HCT116 (cell line): ENCODE measurements at regions not wholly inside any gene's neighbourhood (a gene's known extent, or its start where the extent isn't known, plus 50 kb on each side); places are given as distances from the start of the nearest gene placed in this dataset.

Source experiments
- ATAC-seq: fragments of 200-7000 bp; cut with Tn5 transposase; 2 replicates; pipeline ENCODE4 v1.9.1; 2020; ENCODE audit warnings: mild to moderate bottlenecking, moderate library complexity
- BruUV-seq: library from RNA; stranded (reverse); fragments of 400-500 nt; replicated peaks from 2 replicates; lab custom pipeline; 2021; lab: Mats Ljungman, UMichigan
- CTCF ChIA-PET: fragments of 300-600 bp; sonication (Branson Sonifier 250); formaldehyde crosslinking; loops from one replicate; lab custom pipeline; 2021; ENCODE audit warnings: antibody characterized with exemption; lab: Charles Lee
- POLR2A ChIA-PET: fragments of 300-600, 350-600 bp; sonication (Branson Sonifier 250); formaldehyde crosslinking; loops from one replicate; lab custom pipeline; 2021; ENCODE audit warnings: antibody characterized with exemption; lab: Charles Lee
- RAD21 ChIA-PET, 2 experiments: fragments of 300-600 bp; sonication (Branson Sonifier 250); formaldehyde crosslinking; loops; one replicate each; lab custom pipeline; 2023; ENCODE audit warnings: low total read pairs in 2 of 2; ENCODE audit not compliant: uncharacterized antibody in 2 of 2, unreplicated experiment in 2 of 2, low non-redundant PET in 1 of 2; lab: Charles Lee
- DNase-seq: peaks from one replicate; pipeline ENCODE4 v3.0.0-alpha.2; 2010; ENCODE audit warnings: low read depth, low spot score
- H2AFZ ChIP-seq: fragments of 200-600 bp; shearing (Covaris generic), sonication (generic); 2 replicates; pipeline ENCODE4 v1.6.1; 2017; ENCODE audit warnings: low read depth, mixed run types, mixed read lengths, antibody characterized with exemption, low read length; ENCODE audit not compliant: poor library complexity, severe bottlenecking
- H3K27ac ChIP-seq: 2 replicates; pipeline ENCODE4 v1.5.1; 2012; ENCODE audit warnings: low read depth, low read length
- H3K27me3 ChIP-seq: fragments of 200-600 bp; sonication (generic); 2 replicates; pipeline ENCODE4 v1.6.1; 2016; ENCODE audit warnings: mixed run types, low read length, mixed read lengths; ENCODE audit not compliant: insufficient read depth
- H3K36me3 ChIP-seq, 2 experiments: fragments of 200-500 bp in 1 of 2; fragments of 200-600 bp in 1 of 2; sonication (Bioruptor generic) in 1 of 2; sonication (generic) in 1 of 2; 2 replicates each; pipeline versions ENCODE4 v1.5.1 to v1.6.1; 2014 to 2016; ENCODE audit warnings: low read length in 2 of 2, inconsistent platforms in 1 of 2, mixed read lengths in 1 of 2, mixed run types in 1 of 2; ENCODE audit not compliant: insufficient read depth in 2 of 2, control insufficient read depth in 1 of 2
- H3K4me1 ChIP-seq, 2 experiments: fragments of 200-600 bp in 1 of 2; sonication (generic) in 1 of 2; 2 replicates each; pipeline versions ENCODE4 v1.5.1 to v1.6.1; 2012 to 2017; ENCODE audit warnings: low read length in 2 of 2, inconsistent platforms in 1 of 2, mild to moderate bottlenecking in 1 of 2, mixed read lengths in 1 of 2, mixed run types in 1 of 2, moderate library complexity in 1 of 2; ENCODE audit not compliant: insufficient read depth in 2 of 2, control insufficient read depth in 1 of 2
- H3K4me2 ChIP-seq: fragments of 200-600 bp; sonication (generic); 2 replicates; pipeline ENCODE4 v1.6.1; 2017; ENCODE audit warnings: mixed run types, low read length, mixed read lengths
- H3K4me3 ChIP-seq, 2 experiments: fragments of 200-600 bp in 1 of 2; sonication (generic) in 1 of 2; replicated peaks in 1 of 2; 2 replicates each; pipeline ENCODE4 v1.5.1; 2011 to 2016; ENCODE audit warnings: low read length in 2 of 2, control low read depth in 1 of 2, low read depth in 1 of 2, mild to moderate bottlenecking in 1 of 2, mixed read lengths in 1 of 2, mixed run types in 1 of 2
- H3K79me2 ChIP-seq: fragments of 200-600 bp; sonication (generic); 2 replicates; pipeline ENCODE4 v1.6.1; 2017; ENCODE audit warnings: mild to moderate bottlenecking, mixed run types, low read length, moderate library complexity, mixed read lengths; ENCODE audit not compliant: insufficient read depth
- H3K9ac ChIP-seq: fragments of 200-600 bp; sonication (generic); 2 replicates; pipeline ENCODE4 v1.6.1; 2016; ENCODE audit warnings: low read length, mixed read lengths
- H3K9me2 ChIP-seq: fragments of 200-600 bp; sonication (generic), shearing (Covaris generic); 2 replicates; pipeline ENCODE4 v1.6.1; 2017; ENCODE audit warnings: mixed run types, mild to moderate bottlenecking, moderate library complexity; ENCODE audit not compliant: insufficient read depth
- H3K9me3 ChIP-seq, 2 experiments: fragments of 200-500 bp in 1 of 2; fragments of 200-600 bp in 1 of 2; sonication (Bioruptor generic) in 1 of 2; sonication (generic) in 1 of 2; 2 replicates each; pipeline ENCODE4 v1.6.1; 2014 to 2017; ENCODE audit warnings: low read length in 2 of 2, mixed read lengths in 2 of 2, inconsistent platforms in 1 of 2, low read depth in 1 of 2, mild to moderate bottlenecking in 1 of 2, mixed run types in 1 of 2, moderate library complexity in 1 of 2; ENCODE audit not compliant: control insufficient read depth in 1 of 2, insufficient read depth in 1 of 2
- H4K20me1 ChIP-seq: fragments of 200-600 bp; sonication (generic), shearing (Covaris generic); 2 replicates; pipeline ENCODE4 v1.6.1; 2017; ENCODE audit warnings: mixed run types, mild to moderate bottlenecking, moderate library complexity; ENCODE audit not compliant: insufficient read depth
- CBX3 ChIP-seq: IDR thresholded peaks from 2 replicates; pipeline ENCODE4 v1.6.1; 2012; ENCODE audit warnings: low read depth
- ELF1 ChIP-seq: IDR thresholded peaks from 2 replicates; pipeline ENCODE4 v1.6.1; 2012; ENCODE audit warnings: low read depth, borderline replicate concordance
- EZH2 ChIP-seq: fragments of 200-600 bp; sonication (generic); IDR thresholded peaks from 2 replicates; pipeline ENCODE4 v1.6.1; 2017; ENCODE audit warnings: antibody characterized with exemption, mixed run types
- EZH2phosphoT487 ChIP-seq: fragments of 200-600 bp; IDR thresholded peaks from 2 replicates; pipeline ENCODE4 v1.6.1; 2018; ENCODE audit warnings: antibody characterized with exemption, borderline replicate concordance
- FOSL1 ChIP-seq: IDR thresholded peaks from 2 replicates; pipeline ENCODE4 v1.6.1; 2012; ENCODE audit warnings: low read depth
- JUND ChIP-seq: IDR thresholded peaks from 2 replicates; pipeline ENCODE4 v1.6.1; 2012
- POLR2A ChIP-seq: IDR thresholded peaks from 2 replicates; pipeline ENCODE4 v1.7.0; 2011; ENCODE audit warnings: borderline replicate concordance; ENCODE audit not compliant: insufficient read depth, insufficient read length; ENCODE audit errors: extremely low read depth
- POLR2AphosphoS5 ChIP-seq: IDR thresholded peaks from 2 replicates; pipeline ENCODE4 v1.6.1; 2011; ENCODE audit warnings: mild to moderate bottlenecking, low read depth, low read length, moderate library complexity
- SIN3A ChIP-seq: IDR thresholded peaks from 2 replicates; pipeline ENCODE4 v1.6.1; 2012; ENCODE audit warnings: low read depth
- SRF ChIP-seq: IDR thresholded peaks from 2 replicates; pipeline ENCODE4 v1.6.1; 2012; ENCODE audit warnings: low read depth
- TCF7L2 ChIP-seq: IDR thresholded peaks from 2 replicates; pipeline ENCODE4 v1.7.0; 2011; ENCODE audit warnings: borderline replicate concordance, inconsistent platforms; ENCODE audit not compliant: insufficient read depth, insufficient read length; ENCODE audit errors: extremely low read depth
- ZFX ChIP-seq: fragments of 450-650 bp; IDR thresholded peaks from 2 replicates; pipeline ENCODE4 v1.6.1; 2017
- ZNF274 ChIP-seq: fragments of 200-500 bp; sonication (Bioruptor generic); IDR thresholded peaks from 2 replicates; pipeline ENCODE4 v1.6.1; 2014; ENCODE audit warnings: mild to moderate bottlenecking, low read depth, low read length, inconsistent platforms
- intact Hi-C: fragments of 100-400 bp; cut with micrococcal nuclease; formaldehyde crosslinking; loops from 2 replicates; pipeline ENCODE4 v1.10.0; 2022
- TF ChIP-seq, protein P1 (sequence below): IDR thresholded peaks from 2 replicates; pipeline ENCODE4 v1.6.1; 2012
- TF ChIP-seq, protein P2 (sequence below): IDR thresholded peaks from 2 replicates; pipeline ENCODE4 v1.6.1; 2012; ENCODE audit warnings: low read depth
- TF ChIP-seq, protein P3 (sequence below): IDR thresholded peaks from 2 replicates; pipeline ENCODE4 v1.6.1; 2011; ENCODE audit warnings: mild to moderate bottlenecking, low read length, moderate library complexity; ENCODE audit not compliant: insufficient replicate concordance; ENCODE audit errors: extremely low read depth
- TF ChIP-seq, protein P4 (sequence below): IDR thresholded peaks from 2 replicates; pipeline ENCODE4 v1.6.1; 2012
- TF ChIP-seq, protein P5 (sequence below), 3 experiments: fragments of 200-600 bp in 1 of 3; sonication (generic) in 1 of 3; IDR thresholded peaks in 2 of 3; conservative IDR thresholded peaks in 1 of 3; 2 replicates each; pipeline ENCODE4 v1.5.1; 2012 to 2017; ENCODE audit warnings: low read depth in 2 of 3, low read length in 2 of 3, antibody characterized with exemption in 1 of 3, borderline replicate concordance in 1 of 3, control low read depth in 1 of 3, mild to moderate bottlenecking in 1 of 3, mixed read lengths in 1 of 3, mixed run types in 1 of 3, moderate library complexity in 1 of 3; ENCODE audit not compliant: insufficient read depth in 1 of 3

DNA sequence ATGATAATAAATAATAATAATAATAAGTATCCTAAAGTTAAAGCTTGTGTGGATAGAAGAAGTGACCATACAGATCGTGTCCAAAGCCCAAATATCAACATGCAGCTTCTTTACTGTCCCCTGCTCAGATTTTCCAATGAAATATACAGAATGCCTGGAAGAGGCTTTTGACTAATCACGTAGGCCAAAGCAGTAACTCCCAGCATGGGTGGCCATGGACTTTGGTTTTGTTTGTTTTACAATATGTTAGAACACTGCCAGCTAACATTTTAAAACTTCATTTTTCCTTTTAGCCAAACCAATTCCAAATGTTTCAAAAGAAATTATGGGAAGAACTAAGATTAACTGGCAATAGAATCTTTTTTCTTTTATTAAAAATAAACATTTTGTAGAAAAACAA is 400.0 kb upstream of the FLRT2 start:
- CTCF ChIA-PET: no interaction called here
- TF ChIP-seq, protein P1, sequence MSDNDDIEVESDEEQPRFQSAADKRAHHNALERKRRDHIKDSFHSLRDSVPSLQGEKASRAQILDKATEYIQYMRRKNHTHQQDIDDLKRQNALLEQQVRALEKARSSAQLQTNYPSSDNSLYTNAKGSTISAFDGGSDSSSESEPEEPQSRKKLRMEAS: no peak
- TF ChIP-seq POLR2AphosphoS5 (no peak), ZFX (no peak), CBX3 (no peak), SRF (no peak), JUND (no peak), SIN3A (no peak), EZH2 (no peak), EZH2phosphoT487 (no peak), FOSL1 (no peak), ELF1 (no peak), TCF7L2 (no peak), ZNF274 (no peak), POLR2A (no peak)
- TF ChIP-seq, protein P2, sequence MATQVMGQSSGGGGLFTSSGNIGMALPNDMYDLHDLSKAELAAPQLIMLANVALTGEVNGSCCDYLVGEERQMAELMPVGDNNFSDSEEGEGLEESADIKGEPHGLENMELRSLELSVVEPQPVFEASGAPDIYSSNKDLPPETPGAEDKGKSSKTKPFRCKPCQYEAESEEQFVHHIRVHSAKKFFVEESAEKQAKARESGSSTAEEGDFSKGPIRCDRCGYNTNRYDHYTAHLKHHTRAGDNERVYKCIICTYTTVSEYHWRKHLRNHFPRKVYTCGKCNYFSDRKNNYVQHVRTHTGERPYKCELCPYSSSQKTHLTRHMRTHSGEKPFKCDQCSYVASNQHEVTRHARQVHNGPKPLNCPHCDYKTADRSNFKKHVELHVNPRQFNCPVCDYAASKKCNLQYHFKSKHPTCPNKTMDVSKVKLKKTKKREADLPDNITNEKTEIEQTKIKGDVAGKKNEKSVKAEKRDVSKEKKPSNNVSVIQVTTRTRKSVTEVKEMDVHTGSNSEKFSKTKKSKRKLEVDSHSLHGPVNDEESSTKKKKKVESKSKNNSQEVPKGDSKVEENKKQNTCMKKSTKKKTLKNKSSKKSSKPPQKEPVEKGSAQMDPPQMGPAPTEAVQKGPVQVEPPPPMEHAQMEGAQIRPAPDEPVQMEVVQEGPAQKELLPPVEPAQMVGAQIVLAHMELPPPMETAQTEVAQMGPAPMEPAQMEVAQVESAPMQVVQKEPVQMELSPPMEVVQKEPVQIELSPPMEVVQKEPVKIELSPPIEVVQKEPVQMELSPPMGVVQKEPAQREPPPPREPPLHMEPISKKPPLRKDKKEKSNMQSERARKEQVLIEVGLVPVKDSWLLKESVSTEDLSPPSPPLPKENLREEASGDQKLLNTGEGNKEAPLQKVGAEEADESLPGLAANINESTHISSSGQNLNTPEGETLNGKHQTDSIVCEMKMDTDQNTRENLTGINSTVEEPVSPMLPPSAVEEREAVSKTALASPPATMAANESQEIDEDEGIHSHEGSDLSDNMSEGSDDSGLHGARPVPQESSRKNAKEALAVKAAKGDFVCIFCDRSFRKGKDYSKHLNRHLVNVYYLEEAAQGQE: no peak
- TF ChIP-seq, protein P3, sequence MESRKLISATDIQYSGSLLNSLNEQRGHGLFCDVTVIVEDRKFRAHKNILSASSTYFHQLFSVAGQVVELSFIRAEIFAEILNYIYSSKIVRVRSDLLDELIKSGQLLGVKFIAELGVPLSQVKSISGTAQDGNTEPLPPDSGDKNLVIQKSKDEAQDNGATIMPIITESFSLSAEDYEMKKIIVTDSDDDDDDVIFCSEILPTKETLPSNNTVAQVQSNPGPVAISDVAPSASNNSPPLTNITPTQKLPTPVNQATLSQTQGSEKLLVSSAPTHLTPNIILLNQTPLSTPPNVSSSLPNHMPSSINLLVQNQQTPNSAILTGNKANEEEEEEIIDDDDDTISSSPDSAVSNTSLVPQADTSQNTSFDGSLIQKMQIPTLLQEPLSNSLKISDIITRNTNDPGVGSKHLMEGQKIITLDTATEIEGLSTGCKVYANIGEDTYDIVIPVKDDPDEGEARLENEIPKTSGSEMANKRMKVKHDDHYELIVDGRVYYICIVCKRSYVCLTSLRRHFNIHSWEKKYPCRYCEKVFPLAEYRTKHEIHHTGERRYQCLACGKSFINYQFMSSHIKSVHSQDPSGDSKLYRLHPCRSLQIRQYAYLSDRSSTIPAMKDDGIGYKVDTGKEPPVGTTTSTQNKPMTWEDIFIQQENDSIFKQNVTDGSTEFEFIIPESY: no peak
- TF ChIP-seq, protein P4, sequence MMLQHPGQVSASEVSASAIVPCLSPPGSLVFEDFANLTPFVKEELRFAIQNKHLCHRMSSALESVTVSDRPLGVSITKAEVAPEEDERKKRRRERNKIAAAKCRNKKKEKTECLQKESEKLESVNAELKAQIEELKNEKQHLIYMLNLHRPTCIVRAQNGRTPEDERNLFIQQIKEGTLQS: no peak
- TF ChIP-seq, protein P5, sequence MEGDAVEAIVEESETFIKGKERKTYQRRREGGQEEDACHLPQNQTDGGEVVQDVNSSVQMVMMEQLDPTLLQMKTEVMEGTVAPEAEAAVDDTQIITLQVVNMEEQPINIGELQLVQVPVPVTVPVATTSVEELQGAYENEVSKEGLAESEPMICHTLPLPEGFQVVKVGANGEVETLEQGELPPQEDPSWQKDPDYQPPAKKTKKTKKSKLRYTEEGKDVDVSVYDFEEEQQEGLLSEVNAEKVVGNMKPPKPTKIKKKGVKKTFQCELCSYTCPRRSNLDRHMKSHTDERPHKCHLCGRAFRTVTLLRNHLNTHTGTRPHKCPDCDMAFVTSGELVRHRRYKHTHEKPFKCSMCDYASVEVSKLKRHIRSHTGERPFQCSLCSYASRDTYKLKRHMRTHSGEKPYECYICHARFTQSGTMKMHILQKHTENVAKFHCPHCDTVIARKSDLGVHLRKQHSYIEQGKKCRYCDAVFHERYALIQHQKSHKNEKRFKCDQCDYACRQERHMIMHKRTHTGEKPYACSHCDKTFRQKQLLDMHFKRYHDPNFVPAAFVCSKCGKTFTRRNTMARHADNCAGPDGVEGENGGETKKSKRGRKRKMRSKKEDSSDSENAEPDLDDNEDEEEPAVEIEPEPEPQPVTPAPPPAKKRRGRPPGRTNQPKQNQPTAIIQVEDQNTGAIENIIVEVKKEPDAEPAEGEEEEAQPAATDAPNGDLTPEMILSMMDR (IDR thresholded peaks at IDR 0.05 in 2 of 3, conservative IDR thresholded peaks at IDR 0.05 in 1 of 3; ENCODE audit: borderline replicate concordance in 1 of 3, insufficient read depth in 1 of 3, low read depth in 2 of 3, low read length in 2 of 3): no peak
- Histone ChIP-seq H3K36me3 (no peaks in the 10 kb centered on the region), H3K4me3 (no peak overlapping the region), H3K27ac (no peak overlapping the region), H3K27me3 (no peaks in the 10 kb centered on the region), H3K9me3 (peaks cover 6 to 12% of the 10 kb centered on the region in 2 experiments; a peak in 2 of 4 replicates), H3K9me2 (no peaks in the 10 kb centered on the region), H3K9ac (no peak overlapping the region), H3K79me2 (no peaks in the 10 kb centered on the region), H3K4me1 (no peaks in the 10 kb centered on the region), H3K4me2 (no peak overlapping the region), H4K20me1 (no peaks in the 10 kb centered on the region), H2AFZ (no peak overlapping the region)
- BruUV-seq: no TSS peak
- DNase-seq (no peak), ATAC-seq (no peak)
- intact Hi-C loops: no loop called here
- RAD21 ChIA-PET: no interaction called here
- POLR2A ChIA-PET: no interaction called here
